Stimulated activated CD4-positive, alpha-beta T cell treated with anti-CD3 and anti-CD28 coated beads, Interleukin-1b, Interleukin-23, amount 100 ng/mL, for 24 hours (primary cell): ENCODE measurements at regions not wholly inside any gene's neighbourhood (a gene's known extent, or its start where the extent isn't known, plus 50 kb on each side); places are given as distances from the start of the nearest gene placed in this dataset.

Experiments used
- DNase-seq, 4 experiments: peaks; one replicate each; pipeline ENCODE4 v3.0.0-alpha.2; 2020; ENCODE audit warnings: low read depth in 4 of 4, low spot score in 1 of 4

- no peak for DNase-seq
These were observed 139.4 kb upstream of the GPC1 start for GRCh38 chr2:240296104-240296406.

DNA sequence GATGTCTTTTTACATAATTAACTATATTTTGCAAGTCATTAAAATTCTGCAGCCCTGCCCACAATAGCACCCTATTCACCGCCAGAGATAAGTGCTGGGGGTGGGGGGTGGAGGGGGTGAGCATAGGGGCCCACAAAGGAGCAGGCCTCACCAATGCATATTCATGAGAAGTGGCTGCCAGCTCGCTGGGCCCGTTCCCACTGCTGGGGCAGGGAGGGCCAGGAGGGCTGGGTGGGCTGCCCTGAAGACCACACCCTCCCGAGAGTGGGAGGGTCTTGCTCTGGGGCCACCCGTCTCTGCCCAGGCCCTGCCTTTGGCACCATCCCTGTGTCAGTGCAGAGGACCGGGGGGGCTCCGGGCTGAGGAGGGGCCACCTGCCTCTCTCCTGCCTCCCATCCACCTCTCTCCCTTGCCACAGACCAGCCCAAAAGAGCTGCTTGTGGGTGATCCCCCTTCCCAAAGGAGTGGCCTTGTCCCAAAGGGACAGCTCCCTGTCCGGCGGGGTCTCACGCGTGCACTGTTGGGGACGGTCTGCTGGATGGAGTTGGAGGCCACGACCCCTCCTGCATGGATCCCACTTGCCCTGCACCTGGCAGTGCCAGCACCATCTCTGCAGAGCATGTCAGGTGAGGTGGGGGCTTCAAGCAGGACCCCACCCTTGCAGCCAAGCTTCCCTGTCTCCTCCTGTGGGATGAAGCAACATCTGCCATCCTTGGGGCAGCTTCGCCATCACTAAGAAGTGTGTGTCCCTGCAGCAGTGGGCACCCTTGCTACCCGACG lies 138.8 kb upstream of the GPC1 start:
- DNase-seq, result no peak

DNA sequence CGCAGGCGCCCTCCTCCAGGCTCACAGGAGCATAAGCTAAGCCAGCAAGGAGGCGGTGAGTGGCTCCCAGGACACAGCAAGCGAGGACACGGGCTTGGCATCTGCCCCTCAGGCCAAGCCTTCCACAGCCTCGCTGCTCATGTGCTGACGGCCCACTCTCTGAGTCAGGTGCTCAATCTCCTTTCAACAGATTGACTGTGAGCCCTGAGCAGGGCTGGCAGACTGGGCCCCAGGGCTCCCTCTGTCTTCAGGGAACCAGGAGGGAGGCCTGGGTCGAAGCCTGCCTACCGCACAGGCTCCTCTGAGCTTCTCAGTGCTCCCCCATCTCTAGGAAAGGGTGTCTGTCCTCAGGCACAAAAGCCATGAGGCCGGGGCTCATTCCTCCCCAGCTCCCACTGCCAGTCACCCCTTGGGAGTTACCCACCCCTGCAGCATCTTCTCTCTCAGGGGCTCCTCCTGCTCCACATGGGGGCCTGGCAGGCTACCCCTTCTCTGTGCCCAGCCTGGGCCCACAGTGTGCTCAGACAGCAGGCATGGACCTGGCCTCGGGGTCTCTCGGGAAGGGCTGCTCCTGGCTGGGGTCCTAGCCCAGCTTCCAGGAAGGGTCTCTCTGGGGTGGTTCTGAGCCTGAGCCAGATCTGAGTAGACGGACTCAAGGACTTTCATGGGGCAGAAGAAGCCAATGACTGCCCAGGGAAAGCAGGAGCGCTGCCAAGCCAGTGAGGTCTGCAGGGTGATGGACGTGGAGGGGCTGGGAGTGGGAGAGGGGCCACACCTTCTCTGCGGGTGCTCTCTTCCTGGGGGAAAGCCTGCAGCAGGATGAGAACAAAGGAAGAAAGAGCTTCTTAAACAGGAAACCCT lies 138.0 kb upstream of the GPC1 start:
- no peak for DNase-seq

DNA sequence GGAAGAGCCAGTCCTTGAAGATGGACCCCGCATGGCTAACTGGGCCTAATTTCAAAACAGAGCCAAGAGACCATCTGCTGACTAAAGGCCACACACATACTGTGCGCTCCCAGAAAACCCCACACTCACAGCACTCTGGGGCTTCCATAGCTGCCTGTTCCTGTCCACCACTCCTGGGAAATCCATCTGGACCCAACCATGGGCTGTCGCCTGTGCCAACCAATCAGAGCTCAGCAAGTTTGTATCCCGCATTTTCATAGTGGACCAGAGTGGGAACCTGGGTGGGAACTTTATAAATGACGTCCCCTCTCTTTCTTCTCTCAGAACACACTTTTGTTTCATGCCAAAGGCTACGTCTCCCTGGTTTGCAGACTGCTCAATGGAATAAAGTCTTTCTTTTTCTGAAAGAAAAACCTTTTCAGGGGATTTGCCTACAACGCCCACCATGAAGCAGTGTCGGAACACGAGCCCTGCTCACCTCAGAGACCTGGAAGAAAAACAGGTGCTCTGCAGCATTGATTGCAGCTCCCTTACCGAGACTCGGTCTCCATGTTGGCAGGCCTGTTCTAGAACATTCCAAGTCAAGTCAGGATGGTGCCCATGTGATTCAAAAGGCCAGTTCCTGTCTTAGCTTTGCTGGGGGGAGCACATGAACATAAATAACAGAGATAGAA lies 137.2 kb upstream of the GPC1 start:
- no peak for DNase-seq

GRCh38 chr2:240298803-240299709 lies 136.4 kb upstream of the GPC1 start:
- DNase-seq, result no peak

DNA sequence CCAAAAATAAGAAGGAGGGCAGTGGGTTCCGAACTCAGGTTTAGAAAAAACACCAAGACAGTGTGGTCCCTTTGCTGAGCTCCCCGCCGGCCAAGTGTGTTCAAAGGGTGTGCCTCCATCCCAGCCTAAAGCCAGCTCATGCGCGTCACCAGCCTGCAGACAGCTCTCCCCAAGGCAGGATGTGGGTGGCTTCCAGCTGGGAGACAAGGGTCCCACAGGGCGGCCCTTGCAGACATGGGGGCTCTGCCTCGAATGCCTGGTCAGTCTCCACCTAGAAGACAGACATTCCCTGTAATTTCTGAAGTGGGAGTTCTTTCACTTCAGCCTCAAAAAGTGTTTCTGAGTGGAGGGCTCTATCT lies 135.8 kb upstream of the GPC1 start:
- DNase-seq, result no peak

DNA sequence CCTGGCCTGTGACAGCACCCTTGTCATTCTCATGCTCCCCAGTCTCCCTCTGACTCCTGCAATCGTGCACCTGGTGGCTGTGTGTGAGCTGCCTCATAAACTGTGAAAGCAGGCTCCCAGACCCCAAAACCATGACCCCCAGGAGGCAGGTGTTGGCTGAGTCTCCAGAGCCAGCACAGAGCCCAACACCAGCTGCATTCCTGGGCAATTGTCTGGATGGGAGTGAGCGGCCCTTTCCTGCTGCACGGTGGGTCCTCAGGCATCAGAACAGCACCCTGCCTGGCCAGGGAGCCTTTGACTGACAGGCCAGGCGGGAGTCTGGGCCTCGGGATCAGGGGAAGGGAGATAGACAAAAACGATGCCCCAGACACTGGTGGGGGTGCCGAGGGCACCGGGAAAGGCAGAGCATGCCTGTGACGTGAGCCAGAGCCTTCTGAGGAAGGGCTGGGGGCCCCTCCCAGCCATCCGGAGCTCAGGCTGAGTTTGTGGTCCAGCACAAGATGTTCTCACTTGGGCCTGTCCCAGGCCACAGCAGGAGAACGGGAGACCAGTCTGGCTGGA lies 135.1 kb upstream of the GPC1 start:
- no peak for DNase-seq

- no peak for DNase-seq
These were observed 134.6 kb upstream of the GPC1 start for GRCh38 chr2:240300840-240301239.

- DNase-seq, result no peak
These were observed 134.1 kb upstream of the GPC1 start for GRCh38 chr2:240301256-240301795.

GRCh38 chr2:240302041-240302440 lies 133.4 kb upstream of the GPC1 start:
- no peak for DNase-seq

DNA sequence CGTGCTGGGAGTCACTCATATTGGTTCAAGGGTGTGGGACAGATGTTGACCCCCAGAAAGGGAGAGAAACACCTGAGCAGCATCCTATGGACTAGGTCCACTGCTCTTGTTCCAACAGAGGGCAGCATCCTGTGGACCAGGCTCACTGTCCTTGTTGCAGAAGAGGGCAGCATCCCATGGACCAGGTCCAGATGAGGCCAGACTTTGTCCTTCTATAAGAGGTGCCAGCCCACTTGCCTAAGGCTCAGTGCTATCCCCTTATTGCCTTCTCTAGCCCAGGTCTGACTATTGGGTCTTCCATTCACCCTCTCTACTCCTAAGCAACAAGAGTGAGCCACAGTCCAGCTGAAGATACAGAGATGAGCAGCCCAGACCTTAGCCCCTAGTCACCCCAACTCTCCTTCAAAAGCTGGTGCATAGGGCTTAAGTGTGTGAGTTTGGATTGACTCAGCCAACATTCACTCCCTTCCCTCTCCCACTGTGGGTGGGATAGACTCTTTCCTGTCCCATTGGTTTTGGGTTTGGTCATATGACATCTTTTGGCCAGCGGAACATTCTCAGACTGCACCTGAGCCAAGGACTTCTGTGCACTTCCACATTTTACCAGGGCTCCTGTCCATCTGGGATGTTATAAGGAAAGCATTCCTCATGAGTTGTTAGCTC lies 132.4 kb upstream of the GPC1 start:
- no peak for DNase-seq

DNA sequence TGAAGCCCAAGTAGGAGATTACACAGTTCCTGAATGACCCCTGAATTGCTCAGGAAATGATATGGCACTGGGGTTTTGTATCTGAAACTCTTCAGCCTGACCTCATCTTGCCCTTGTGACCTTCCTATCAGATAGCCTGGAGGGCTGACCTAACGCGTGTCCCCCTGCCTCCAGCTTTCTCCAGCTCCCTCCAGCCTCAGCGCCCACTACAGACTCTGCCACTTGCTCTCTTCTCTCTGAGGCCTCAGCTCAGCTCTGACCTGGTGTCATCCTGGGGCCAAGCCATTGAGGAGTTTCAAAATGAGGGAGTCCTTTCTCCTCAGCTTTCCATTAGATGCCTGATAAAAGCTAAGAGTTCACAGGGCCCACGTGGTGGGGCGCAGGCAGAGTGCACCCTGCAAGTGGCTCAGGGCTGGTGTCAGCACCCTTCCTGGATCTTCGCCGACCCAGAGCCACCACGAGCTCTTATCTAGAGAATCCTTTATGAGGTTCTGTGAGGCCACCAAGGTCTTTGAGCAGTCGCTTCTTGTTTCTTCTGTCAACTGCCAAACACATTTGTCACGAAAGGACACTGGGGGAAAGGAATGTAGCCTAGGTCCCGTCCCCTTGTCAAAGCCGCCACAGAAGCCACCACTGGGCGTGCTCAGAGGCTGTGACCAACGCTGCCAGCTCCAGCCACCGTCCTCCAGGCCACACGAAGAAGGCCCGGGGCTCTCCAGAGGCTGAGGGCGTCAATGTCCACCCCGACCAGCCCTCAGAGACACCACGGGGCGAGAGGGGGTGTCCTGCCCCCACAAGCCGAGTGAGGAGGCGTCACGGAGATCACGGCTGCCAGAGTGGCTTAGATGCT lies 131.3 kb upstream of the GPC1 start:
- DNase-seq, result no peak

- no peak for DNase-seq
These were observed 130.7 kb upstream of the GPC1 start for GRCh38 chr2:240304746-240305161.

DNA sequence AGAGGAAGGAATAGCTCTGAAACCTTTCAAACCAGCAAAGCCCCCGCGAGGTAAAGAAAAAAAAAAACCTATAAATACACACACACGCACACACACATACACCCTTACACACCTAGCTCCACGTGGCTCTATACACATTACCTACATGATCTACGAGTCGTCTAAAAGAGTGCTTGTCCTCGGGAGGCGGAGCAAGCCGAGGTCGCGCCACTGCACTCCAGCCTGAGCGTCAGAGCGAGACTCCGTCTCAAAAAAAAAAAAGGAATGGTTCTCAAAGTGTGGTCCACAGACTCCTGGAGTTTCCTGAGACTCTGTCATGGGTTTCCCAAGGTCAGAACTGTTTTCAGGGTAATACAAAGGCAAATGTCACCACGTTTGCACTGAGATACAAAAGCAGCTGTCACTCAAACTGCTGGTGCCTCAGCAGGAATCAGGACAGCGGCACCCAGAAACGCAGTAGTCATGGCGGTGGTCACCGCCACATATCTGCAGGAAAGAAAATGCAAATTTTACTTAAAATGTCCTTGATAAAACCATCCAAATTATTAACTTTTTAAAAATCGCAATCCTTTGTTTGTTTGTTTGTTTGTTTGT lies 130.0 kb upstream of the GPC1 start:
- DNase-seq, result no peak

GRCh38 chr2:240306185-240306584 lies 129.3 kb upstream of the GPC1 start:
- no peak for DNase-seq

DNA sequence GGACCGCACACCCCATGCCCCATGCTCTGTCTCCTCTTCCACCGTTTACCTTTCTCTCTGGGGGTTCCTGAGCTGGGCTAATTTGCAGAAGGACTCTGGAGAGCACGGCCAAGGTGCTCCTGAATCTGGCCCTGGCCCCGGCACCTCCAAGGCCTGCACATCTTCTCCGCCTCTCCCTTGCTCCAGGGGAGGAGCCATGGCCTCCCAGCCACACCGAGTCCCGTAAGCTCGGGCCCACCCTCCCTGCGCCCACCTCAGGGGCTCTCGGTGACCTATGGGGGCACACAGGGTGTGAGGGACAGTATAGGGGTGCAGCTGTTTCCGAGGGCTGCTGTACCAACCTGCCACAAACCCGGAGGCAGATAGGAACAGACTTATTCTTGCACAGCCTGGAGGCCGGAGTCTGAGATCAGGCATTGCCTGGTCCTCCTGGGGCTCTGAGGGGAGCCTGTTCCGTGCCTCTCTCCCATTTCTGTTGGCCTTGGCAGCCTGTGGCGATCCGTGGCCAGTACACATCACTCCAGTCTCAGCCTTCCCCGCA lies 127.3 kb upstream of the GPC1 start:
- DNase-seq, result no peak

- no peak for DNase-seq
These were observed 126.2 kb upstream of the GPC1 start for GRCh38 chr2:240309214-240309613.

DNA sequence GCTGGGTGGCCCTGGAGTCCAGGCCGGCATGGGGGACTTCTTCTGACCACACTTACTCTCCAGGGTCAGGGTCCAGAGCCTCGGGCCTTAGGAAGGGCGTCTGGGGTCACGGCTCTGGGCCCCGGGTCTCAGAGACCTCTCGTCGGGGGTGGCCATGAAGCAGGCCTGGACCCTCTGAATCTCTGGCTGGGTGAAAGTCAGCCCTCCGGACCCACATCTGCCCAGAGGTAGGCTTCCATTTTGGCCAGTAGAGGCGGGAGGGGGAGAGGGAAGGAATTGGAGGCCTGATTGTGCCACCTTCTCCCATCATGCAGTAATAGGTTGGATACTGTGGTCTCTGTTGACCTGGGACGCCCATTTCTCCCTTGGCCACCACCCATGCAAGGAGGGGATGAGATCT lies 125.3 kb upstream of the GPC1 start:
- DNase-seq, result no peak
